Medulla oblongata (tissue), 1 donor: ENCODE measurements at regions not wholly inside any gene's neighbourhood (a gene's known extent, or its start where the extent isn't known, plus 50 kb on each side); places are given as distances from the start of the nearest gene placed in this dataset.
"Not testable (repeated sequence)": the region's sequence is repeated elsewhere in the genome, so short reads cannot be mapped to it uniquely, and the experiment has no call there.

Experiments used
- DNase-seq: peaks from one replicate; pipeline ENCODE4 v3.0.0-alpha.2; 2015; ENCODE audit errors: extremely low spot score

DNA sequence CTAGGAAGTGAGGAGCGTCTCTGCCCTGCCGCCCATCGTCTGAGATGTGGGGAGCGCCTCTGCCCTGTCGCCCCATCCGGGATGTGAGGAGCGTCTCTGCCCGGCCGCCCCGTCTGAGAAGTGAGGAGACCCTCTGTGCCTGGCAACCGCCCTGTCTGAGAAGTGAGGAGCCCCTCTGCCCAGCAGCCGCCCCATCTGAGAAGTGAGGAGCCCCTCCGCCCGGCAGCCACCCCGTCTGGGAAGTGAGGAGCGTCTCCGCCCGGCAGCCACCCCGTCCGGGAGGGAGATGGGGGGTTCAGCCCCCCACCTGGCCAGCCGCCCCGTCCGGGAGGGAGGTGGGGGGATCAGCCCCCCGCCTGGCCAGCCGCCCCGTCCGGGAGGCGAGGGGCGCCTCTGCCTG lies 840.5 kb upstream of the CHORDC1 start:
- DNase-seq: not testable (repeated sequence)

DNA sequence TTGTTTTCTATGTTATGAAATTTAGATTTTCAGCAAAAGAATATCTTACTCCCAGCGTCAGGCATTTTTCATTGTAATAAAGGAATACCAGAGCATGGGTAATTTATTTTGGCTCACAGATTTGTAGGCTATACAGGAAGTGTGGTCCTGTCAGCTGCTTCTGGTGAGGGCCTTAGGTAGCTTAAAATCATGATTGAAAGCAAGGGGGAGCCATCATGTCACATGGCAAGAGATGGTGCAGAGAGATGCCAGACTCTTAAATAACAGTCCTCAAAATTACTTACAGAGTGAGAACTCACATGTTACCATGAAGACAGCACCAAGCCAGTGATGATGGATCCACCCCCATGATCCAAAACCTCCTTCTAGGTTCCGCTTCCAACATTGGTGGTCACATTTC lies 825.0 kb upstream of the CHORDC1 start:
- no peak for DNase-seq

DNA sequence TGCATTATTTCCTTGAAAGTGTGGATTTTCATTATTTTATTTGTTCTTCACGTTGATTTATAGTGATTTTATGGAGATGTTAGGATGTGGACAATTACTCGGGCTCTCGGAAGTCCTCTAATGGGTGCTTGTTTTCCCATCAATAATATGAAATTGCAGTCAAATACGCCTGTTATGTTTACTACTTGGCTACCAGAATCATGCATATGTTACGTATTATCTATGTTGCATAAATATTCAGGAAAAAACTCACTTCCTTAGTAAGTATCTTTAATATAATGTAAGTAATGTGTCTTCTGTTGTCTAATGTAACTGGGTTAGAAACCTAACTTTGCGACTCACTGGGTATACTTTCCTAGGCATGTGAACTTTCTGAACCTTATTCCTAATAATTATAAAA lies 823.4 kb upstream of the CHORDC1 start:
- no peak for DNase-seq

DNA sequence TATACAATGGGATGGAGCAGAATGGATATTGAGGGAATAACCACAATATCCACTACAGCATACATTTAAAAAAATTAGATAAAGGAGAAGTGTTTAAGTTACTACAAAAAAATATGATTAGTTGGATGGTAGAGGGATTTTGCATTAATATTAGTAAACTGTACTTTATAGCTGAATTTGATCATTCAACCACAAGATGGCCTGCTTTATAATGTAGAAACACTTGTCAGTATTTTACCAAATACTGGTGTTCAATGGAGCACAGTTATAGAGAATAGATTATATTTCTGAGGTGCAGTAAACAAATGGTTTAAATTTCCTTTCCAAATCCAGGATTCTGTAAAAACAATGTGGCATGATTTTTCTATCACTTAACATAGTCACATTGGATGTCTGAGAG lies 818.8 kb upstream of the CHORDC1 start:
- no peak for DNase-seq

DNA sequence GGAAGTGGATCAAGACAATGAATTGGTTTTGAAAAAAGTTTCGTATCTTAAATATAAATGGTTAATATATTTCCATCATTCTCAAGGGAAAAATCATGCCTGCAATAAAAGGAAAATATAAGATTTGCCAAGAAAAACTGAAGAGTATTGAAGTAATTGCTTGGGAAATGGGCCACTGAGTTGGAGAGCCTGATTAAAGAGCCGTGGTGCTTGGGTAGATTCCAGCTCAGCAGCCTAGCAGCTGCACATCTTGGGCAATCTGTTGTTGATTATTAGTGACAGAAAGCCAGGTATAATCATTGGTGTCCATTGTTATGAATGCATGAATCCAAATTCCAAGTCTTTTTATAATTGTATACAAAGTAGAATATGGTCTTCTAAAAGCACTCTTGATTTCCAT lies 800.9 kb upstream of the CHORDC1 start:
- DNase-seq: no peak

DNA sequence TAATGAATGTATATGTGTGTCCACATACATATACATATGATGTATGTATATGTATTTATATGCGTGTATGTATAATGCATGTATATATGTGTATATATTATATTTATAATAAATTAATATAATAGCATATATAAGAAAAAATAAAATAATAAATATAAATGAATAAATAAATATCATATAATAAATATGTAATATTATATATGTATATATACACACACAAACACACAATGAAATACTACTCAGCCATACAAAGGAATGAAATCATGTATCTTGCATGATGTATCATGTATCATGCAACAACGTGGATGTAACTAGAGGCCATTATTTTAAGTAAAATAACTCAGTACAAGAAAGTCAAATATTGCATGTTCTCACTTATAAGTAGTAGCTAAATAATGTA lies 788.7 kb upstream of the CHORDC1 start:
- DNase-seq: no peak

DNA sequence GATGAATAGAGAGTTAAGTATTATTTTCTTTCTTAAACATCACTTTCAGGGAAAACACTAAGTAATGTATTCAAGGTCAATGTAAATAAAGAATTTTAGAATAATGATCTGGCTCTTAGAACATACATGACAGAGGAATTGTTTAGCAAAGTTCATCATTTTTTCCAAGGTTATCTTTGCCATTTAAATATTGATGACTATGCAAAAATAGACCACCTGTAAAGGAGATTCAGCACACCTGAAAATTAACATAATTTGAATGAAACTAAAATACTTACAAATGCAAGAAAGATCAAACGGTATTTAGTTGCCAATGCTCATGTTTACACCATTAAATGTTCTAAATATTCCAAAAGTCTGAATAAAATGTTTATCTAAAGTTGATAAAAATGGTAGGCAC lies 782.6 kb upstream of the CHORDC1 start:
- no peak for DNase-seq

DNA sequence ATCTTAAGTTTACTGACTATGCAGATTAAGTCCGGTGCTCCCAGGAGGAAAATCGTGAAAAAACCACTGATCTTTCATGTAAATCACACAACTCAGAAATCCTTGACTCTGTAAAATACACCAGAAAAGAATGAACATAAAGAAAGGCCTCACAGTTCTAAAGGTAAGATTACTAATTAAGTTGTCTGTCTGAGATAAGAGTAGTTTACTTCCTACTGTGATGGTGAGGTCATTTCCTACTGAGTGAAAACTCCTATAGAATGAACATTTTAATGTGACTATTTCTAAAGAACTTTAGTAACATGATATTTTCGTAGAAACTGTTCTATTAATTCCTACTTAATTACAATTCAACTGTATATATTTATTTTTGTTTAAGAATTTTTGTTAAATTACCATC lies 774.4 kb upstream of the CHORDC1 start:
- no peak for DNase-seq

DNA sequence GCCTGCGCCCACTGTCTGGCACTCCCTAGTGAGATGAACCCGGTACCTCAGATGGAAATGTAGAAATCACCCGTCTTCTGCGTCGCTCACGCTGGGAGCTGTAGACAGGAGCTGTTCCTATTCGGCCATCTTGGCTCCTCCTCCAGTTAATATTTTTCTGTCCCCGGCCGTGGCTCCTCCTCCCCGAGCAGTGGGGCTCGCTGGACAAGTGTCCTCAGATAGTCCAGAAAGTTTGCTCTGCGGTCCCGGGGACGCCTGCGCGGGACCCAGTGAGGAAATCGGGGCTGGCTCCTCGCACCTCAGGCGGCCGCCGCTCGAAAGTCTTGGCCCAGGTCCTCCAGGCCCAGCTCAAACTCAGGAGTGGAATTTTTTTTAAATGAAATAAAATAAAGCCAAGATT lies 749.3 kb upstream of the CHORDC1 start:
- not testable (repeated sequence) for DNase-seq

DNA sequence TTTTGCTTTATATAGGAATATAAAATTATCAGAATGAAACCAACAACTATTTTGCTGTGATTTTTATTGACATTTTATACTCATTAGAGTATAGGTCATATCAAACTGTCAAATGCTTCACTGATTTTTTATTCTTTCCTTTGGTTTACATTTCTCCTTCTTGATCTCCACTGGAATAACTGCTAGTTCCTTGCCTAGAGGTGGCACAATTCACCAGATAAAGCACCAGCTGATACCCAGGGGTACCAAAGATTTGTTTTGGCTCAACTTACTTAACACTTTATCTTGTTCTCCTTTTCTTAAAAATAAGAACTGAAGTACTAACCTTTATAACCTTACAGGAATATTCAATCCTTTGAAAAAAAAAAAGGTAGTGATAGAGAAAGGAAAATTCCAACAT lies 725.1 kb upstream of the CHORDC1 start:
- DNase-seq: no peak

DNA sequence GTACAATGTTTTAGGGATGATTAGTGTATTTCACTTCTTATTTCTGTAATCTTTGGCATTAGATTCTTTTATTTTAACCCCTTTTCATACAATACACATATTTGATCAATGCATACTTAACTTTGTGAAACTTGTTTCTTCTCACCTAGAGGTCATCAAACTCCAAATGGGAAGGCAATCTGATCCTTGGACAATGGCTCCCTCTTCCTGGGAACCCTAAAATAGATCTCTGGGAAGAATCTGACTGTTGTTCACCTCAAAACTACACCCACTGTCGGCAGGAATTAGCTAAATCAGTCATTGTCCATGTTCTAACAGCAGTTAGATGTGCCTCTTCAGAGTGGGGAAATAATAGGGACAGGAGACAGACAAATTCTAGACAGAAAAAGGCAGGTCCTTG lies 707.4 kb upstream of the CHORDC1 start:
- DNase-seq: no peak

DNA sequence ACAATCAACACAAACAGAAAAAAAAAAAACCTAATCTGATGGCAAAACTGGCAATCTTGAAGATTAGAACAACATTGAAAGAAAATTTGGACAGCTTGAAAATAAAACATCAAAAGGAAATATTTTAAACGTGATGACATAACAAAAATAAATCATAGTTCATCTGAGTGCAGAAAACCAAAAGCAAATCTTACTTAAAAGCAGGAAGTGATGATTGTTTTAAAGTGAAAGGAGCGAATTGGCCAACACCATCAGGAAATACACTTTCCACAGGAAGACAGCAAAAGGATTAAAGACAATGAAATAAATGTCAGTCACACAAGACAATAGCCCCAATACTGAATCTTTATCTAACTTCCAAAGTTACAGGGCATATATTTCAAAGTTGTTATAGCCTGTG lies 696.5 kb upstream of the CHORDC1 start:
- no peak for DNase-seq

DNA sequence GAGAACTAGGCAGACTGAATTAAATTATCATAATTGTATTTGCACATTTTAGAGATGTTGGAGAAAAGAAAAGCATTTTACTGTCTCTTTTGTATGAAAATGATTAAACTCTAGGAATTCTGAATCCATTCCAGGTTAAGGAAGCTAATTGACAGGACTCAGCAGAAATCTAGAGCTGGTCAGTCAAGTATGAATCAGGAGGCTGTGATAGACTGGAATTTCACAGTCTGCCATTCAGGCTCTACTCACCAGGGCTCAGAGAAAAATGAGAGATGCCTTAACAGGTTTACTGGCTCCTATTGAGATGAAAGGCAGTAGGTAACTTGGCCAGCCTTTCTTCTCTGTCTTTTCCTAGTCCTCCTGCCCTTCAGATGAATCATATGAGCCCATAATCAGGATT lies 693.9 kb upstream of the CHORDC1 start:
- DNase-seq: no peak

DNA sequence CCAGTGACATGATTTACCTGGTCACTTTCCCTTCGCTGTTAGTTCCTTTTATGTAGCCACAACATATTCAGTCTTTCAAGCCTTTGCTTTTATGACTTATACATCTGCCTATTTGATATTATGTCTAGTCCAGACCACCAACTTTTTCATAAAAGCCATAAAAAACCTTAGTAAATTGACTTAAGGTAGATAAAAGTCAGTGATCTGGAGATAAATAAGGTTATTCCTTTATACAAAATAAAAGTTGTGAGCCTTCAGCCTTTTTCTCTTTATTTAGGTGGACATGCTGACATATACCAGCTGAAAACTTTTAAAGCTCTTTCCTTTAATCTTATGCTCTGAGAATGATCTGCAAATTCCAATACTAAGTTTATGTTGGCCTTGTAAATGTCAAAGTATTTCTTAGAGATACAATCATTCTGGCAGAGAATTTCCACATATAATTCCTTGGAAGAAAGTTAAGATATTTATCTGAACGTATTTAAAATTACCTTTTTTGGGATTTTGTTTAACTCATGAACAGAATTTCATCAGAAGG lies 690.4 kb upstream of the CHORDC1 start:
- DNase-seq: no peak

DNA sequence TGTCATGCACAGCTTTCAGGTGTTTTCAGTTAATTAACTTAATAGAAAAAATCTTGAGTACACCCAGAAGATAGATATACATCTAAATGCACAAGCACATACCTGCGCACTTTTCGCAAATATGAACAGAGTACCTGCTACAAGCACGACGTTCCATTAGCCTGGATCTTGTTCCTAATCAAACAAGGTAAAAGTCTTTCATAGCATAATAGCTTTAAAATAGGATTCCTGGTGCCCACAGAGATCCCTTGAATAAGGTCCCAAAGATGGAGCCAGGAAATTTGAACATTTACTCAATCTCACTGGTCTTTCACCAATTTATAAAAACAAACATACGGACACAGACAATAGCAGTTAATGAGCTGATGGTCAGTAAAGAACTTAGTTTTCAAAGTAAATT lies 689.8 kb upstream of the CHORDC1 start:
- no peak for DNase-seq

DNA sequence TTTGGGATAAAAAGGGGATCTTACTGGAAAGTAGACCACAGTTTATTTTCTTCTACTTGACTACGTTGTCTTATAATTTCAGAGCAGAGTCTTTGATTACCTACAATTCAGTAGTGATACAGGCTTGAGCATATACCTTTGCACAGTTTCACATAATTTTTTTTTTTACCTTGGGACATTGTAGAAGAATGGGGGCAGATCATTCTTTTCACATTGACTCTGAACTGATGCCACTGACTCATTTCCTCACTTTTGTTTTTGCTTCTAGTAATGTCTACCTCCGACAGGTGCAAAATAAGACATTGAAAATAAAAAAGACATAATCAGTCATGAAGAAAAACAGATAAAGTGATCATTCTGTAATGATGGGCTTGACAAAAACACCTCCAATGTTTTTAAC lies 688.3 kb upstream of the CHORDC1 start:
- no peak for DNase-seq

DNA sequence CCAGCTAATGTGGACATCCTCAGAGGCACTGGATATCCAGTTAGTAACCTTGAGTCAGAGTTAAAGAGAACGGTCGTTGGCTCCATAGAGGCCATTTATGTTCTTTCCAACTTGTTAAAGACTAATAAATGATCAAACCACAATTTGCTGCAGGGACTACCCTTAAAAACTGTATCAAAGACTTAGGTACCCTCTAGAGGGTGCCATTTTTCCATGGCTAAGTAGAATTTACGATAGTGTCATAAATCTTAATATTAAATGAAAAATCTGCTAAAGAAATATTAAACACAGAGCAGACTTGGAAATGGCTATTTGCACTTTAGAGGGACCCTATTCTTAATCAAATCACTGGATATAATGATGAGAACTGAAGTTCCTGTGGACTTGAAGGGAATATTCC lies 685.2 kb upstream of the CHORDC1 start:
- no peak for DNase-seq

DNA sequence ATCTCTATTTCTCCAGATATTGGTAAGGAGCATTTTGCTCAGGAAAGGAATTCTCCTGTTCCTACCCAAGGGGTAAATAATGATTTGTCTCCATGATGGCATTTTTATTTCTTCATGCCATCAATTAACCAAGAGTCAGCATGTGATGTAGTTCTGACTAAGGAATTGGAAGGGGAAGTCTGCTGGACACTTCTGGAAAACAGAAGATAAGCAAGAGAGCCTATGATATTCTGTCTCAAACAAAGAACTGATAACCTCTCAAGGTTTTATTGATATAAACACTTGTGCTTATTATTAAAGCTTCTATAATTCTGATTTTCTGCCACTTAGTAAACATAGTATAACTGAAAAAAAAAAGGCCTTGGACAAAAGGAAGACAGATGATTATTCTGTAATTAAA lies 673.0 kb upstream of the CHORDC1 start:
- DNase-seq: no peak

DNA sequence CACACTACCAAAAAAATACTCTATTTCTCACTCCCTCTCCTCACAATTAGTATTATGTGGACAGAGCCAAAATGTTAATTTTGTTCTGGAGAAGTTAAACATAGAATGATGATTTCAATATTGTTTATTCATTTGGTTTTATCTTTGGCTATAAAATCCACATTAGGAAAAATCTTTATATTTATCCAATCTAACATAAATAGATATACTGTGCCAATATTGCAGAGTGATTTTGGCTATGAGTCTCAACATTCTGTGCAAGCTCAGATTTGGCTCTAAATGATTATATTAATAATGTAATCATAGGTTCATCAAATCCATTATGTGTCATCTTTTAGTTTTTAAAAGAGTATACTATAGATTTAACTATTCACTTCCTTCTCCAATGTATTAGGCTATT lies 667.5 kb upstream of the CHORDC1 start:
- no peak for DNase-seq

DNA sequence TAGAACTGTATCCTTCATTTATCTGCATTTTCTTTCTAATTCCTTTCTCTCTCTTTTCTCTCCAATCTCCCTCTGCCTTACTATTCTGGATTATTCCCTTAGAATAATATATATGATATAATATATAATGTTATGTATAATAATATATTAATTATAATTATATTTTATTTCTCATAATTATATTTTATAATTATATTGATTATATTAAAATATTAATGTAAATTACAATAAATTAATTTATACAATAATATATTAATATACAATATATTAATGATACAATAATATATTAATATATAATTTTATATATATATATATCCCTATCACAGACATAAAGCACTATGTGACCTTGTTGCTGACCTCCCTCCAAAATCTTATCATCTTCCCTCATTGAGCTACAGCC lies 661.3 kb upstream of the CHORDC1 start:
- no peak for DNase-seq

DNA sequence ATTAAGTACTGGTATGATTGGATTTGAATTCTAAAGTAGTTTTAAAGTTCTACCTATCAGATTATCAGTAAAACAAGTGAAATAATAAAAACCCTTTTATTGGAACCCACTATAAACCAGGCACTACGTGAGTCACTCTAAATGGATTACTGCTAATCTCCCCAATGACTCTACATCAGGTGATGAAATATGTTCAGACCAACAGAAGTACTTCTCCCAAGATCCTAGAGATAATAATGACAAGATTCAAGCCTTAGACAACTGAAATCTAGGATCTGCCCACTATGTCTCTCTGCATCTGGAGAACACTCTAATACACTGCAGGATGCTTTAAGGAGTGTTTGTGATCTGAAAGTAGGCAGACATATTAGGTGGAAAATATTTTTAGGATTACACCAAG lies 652.1 kb upstream of the CHORDC1 start:
- DNase-seq: no peak

DNA sequence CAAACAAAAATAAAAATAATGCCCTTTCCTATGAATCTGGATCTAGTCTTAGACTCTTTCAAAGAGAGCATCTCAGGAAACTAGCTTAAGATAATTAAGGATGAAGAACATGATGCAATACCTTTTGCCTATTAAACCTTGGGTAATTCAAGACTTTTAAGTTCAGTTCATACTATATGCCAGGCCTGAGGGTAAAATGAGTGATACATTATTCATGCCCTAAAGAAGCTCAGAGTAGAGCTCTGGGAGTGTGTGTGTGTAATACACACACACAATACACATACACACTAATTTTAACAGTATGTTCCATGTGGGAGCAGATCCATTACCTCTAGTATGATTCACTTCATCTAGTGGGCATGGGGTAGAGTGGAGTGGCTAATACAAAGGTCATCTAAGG lies 651.4 kb upstream of the CHORDC1 start:
- DNase-seq: no peak

DNA sequence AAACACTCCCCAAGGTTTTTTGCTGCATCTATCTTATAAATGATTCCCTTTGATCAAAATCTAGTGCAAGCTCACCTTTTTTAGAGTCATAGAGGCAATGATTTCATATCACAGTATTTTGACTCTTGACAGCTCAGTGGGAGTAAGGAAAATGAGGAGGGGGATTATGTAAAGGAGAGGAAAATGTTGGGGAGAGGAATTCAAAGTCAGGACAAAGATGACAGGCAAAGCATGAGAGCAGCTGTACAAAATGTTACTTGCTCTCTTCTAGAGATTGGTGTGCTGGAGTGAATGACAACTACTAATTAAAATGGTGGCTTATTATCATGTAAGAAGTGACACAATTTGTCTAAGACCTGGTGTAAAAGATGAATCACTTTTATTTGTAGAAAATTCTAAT lies 644.6 kb upstream of the CHORDC1 start:
- no peak for DNase-seq

DNA sequence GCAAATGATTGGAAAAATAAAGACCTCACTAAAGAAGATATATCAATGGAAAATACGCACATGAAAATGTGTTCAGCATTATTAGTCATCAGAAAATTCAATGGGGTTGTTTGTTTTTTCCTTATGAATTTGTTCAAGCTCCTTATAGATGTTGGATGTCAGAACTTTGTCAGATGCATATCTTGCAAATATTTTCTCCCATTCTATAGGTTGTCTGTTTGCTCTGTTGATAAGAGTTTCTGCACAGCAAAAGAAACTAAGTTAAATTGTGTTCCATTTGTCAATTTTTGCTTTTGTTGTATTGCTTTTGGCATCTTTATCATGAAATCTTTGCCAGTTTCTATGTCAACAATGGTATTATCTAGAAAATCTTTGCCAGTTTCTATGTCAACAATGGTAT lies 633.9 kb upstream of the CHORDC1 start:
- DNase-seq: no peak

DNA sequence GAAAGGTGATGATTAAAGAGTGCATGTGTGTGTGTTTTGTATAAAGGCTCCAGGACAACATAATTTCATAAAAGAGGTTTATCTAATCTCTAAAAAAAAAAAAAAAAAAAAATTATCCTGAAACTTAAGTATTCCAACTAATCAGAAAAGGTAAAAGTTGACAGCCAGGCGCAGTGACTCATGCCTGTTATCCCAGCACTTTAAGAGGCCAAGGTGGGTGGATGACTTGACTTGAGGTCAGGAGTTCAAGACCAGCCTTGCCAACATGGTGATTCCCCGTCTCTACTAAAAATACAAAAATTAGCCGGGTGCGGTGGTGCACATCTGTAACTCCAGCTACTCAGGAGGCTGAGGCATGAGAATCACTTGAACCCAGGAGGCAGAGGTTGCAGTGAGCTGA lies 632.7 kb upstream of the CHORDC1 start:
- DNase-seq: no peak
